ENCODE measurements at regions not wholly inside any gene's neighbourhood (a gene's known extent, or its start where the extent isn't known, plus 50 kb on each side); places are given as distances from the start of the nearest gene placed in this dataset.

- ATAC-seq (no peak), DNase-seq (no peak)
- no peaks in the 10 kb centered on the region for H3K4me1 Mint-ChIP-seq
- no peaks in the 10 kb centered on the region for H3K27me3 Mint-ChIP-seq
- ChIA-PET CTCF (no interaction called here), POLR2A (no interaction called here)
- H3K27ac Mint-ChIP-seq = no peak overlapping the region
- H3K4me3 Mint-ChIP-seq = no peak overlapping the region
- intact Hi-C loops (cut with DNase I, micrococcal nuclease) = no loop called here
- H3K9me3 Mint-ChIP-seq (ENCODE audit: low read depth) = no peaks in the 10 kb centered on the region
- no peaks in the 10 kb centered on the region for H3K36me3 Mint-ChIP-seq (ENCODE audit: low read depth)
These were observed 50.3 kb downstream of the NALF2 start for GRCh38 chrX:69554321-69554947.

GRCh38 chrX:69555481-69556041 lies 51.4 kb downstream of the NALF2 start:
- H3K4me1 Mint-ChIP-seq = no peaks in the 10 kb centered on the region
- ChIA-PET POLR2A (no interaction called here), CTCF (no interaction called here)
- H3K36me3 Mint-ChIP-seq (ENCODE audit: low read depth) = no peaks in the 10 kb centered on the region
- no peak overlapping the region for H3K4me3 Mint-ChIP-seq
- ATAC-seq (no peak), DNase-seq (no peak)
- H3K27ac Mint-ChIP-seq = no peak overlapping the region
- no peaks in the 10 kb centered on the region for H3K9me3 Mint-ChIP-seq (ENCODE audit: low read depth)
- no peaks in the 10 kb centered on the region for H3K27me3 Mint-ChIP-seq
- intact Hi-C loops (cut with DNase I, micrococcal nuclease) = no loop called here

GRCh38 chrX:69556060-69557011 lies 52.2 kb downstream of the NALF2 start:
- ChIA-PET POLR2A (no interaction called here), CTCF (no interaction called here)
- Mint-ChIP-seq H3K4me1 (no peaks in the 10 kb centered on the region), H3K36me3 (ENCODE audit: low read depth) (no peaks in the 10 kb centered on the region), H3K27me3 (no peaks in the 10 kb centered on the region), H3K4me3 (no peak overlapping the region), H3K27ac (no peak overlapping the region), H3K9me3 (ENCODE audit: low read depth) (no peaks in the 10 kb centered on the region)
- ATAC-seq = no peak
- DNase-seq = no peak
- intact Hi-C loops (cut with DNase I, micrococcal nuclease) = no loop called here

GRCh38 chrX:69562904-69563578 lies 52.9 kb upstream of the EDA start:
- no peak overlapping the region for H3K27ac Mint-ChIP-seq
- DNase-seq (no peak), ATAC-seq (no peak)
- no peaks in the 10 kb centered on the region for H3K4me1 Mint-ChIP-seq
- no peaks in the 10 kb centered on the region for H3K27me3 Mint-ChIP-seq
- no peaks in the 10 kb centered on the region for H3K9me3 Mint-ChIP-seq (ENCODE audit: low read depth)
- no peaks in the 10 kb centered on the region for H3K36me3 Mint-ChIP-seq (ENCODE audit: low read depth)
- no peak overlapping the region for H3K4me3 Mint-ChIP-seq
- intact Hi-C loops (cut with DNase I, micrococcal nuclease) = no loop called here
- ChIA-PET POLR2A (no interaction called here), CTCF (interaction anchor here (0.7 kb wide), 1 partner anchor 227 kb away, joined by 3 read pairs; no protein-coding TSS in a partner anchor)

- Mint-ChIP-seq H3K36me3 (ENCODE audit: low read depth) (no peaks in the 10 kb centered on the region), H3K9me3 (ENCODE audit: low read depth) (no peaks in the 10 kb centered on the region), H3K27ac (no peak overlapping the region), H3K27me3 (no peaks in the 10 kb centered on the region), H3K4me1 (no peaks in the 10 kb centered on the region), H3K4me3 (no peak overlapping the region)
- ChIA-PET POLR2A (no interaction called here), CTCF (no interaction called here)
- DNase-seq = no peak
- intact Hi-C loops (cut with DNase I, micrococcal nuclease) = no loop called here
- no peak for ATAC-seq
These were observed 51.2 kb upstream of the EDA start for GRCh38 chrX:69564665-69565064.

GRCh38 chrX:69565247-69565815 lies 50.6 kb upstream of the EDA start:
- ATAC-seq (no peak), DNase-seq (no peak)
- POLR2A ChIA-PET = no interaction called here
- intact Hi-C loops (cut with DNase I, micrococcal nuclease) = no loop called here
- Mint-ChIP-seq H3K36me3 (ENCODE audit: low read depth) (no peaks in the 10 kb centered on the region), H3K4me1 (no peaks in the 10 kb centered on the region), H3K27me3 (no peaks in the 10 kb centered on the region), H3K9me3 (ENCODE audit: low read depth) (no peaks in the 10 kb centered on the region), H3K27ac (no peak overlapping the region), H3K4me3 (no peak overlapping the region)
- CTCF ChIA-PET = no interaction called here
